AG10803 (cell line): ENCODE measurements at regions not wholly inside any gene's neighbourhood (a gene's known extent, or its start where the extent isn't known, plus 50 kb on each side); places are given as distances from the start of the nearest gene placed in this dataset.

Experiments
- DNase-seq: peaks from one replicate; pipeline ENCODE4 v3.0.0; 2010; ENCODE audit warnings: low read depth
- H3K4me3 ChIP-seq: 2 replicates; pipeline ENCODE4 v1.5.1; 2011; ENCODE audit warnings: mild to moderate bottlenecking, low read length, control low read depth
- TF ChIP-seq, protein P1 (sequence below): conservative IDR thresholded peaks from 2 replicates; pipeline ENCODE4 v1.5.1; 2011; ENCODE audit warnings: mild to moderate bottlenecking, low read length, control low read depth, inconsistent platforms

DNA sequence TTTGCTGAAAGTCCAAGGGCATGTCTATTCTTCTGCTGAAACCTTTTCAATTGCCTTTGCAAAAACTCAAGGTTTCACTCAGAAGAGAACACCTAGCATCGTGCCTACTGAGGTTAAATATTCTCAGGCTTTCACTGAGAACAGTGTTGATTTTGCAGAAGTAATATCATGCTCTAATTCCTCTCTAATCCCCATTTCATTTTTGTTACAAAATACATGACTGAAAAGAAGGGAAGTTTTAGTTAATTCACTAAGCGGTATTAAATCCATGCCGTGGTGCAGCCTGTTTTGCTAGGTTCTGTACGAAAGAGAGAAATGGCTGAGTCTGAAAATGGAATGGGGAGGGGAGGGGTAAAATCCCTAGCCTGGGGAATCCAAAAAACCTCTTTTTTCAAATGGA, 163.2 kb upstream of the CAMK1G start:
- H3K4me3 ChIP-seq, result no peak overlapping the region
- DNase-seq, result no peak
- TF ChIP-seq, protein P1, sequence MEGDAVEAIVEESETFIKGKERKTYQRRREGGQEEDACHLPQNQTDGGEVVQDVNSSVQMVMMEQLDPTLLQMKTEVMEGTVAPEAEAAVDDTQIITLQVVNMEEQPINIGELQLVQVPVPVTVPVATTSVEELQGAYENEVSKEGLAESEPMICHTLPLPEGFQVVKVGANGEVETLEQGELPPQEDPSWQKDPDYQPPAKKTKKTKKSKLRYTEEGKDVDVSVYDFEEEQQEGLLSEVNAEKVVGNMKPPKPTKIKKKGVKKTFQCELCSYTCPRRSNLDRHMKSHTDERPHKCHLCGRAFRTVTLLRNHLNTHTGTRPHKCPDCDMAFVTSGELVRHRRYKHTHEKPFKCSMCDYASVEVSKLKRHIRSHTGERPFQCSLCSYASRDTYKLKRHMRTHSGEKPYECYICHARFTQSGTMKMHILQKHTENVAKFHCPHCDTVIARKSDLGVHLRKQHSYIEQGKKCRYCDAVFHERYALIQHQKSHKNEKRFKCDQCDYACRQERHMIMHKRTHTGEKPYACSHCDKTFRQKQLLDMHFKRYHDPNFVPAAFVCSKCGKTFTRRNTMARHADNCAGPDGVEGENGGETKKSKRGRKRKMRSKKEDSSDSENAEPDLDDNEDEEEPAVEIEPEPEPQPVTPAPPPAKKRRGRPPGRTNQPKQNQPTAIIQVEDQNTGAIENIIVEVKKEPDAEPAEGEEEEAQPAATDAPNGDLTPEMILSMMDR, result no peak

DNA sequence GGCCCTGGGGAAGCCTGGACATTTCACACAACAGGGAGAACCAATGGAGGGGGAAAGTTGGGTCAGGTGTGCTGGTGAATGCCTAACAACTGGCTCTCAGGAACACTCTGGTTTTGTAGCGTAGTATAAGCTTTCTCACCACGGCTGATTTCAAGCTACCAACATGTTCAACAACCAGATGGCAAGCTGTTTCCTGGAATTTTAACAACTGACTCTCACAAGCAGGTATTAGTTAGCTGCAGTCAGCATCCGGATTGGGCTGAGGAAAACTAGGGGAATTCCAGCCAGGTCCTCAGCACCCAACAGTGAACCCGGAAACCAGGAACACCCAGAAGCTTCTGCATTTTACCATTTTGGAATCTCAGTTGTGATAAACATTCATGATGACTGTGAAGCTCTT, 162.3 kb upstream of the CAMK1G start:
- TF ChIP-seq, protein P1, result no peak
- no peak overlapping the region for H3K4me3 ChIP-seq
- no peak for DNase-seq

DNA sequence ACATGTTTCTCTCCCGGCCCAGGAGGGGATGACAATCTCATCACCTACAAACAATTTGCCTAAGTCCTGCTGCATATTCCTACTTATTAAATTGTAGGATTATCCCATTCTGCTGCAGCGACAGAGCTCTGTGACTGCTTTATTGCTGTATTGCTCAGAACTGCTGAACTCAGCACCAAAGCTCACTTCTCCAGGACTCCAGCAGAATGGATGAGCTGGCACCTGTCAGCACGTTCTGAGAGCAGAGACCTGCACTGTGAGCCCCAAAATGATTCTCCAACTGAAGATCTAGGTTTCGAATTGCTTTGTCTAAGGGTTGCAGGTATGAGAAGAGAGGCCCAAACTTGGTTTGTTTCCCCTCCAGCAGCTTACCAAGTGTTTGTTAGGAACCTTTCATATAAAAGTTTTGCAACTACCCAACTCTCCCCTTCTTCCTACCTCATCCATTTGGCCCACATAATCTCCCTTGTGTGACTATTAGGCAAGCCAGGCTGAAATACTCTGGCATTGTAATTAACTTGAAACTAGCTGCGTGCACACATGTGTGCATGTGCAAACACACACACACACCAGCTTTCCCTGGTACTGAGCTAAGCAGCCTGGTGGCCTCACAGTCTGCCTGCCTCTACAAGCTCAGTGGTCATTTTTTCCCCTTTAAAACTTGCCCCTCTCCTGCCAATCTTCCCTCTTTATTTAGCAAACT, 161.4 kb upstream of the CAMK1G start:
- no peak overlapping the region for H3K4me3 ChIP-seq
- DNase-seq, result peak; percentile 28

DNA sequence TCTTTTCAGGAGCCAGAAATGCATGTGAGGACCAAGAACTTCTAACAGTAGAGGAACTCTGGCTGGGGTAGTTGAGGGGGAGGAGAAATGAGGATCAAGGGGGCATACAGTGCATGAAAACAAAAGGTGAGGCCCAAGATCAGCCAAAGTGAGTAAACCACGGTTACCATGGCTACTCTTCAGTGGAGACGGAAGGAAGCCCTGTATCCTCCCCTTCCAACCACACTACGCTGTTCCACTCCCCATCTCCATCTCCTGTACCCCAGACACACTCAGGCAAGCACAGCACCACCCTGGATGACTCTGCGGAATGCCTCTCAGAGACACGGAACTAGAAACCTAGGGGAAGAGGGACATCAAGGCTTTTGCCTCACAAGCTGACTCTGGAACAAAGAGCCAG, 157.6 kb upstream of the CAMK1G start:
- DNase-seq, result no peak
- H3K4me3 ChIP-seq, result no peak overlapping the region
- TF ChIP-seq, protein P1, result no peak

More for the DNA sequence above, 161.4 kb upstream of the CAMK1G start:
- TF ChIP-seq, protein P1, result no peak

DNA sequence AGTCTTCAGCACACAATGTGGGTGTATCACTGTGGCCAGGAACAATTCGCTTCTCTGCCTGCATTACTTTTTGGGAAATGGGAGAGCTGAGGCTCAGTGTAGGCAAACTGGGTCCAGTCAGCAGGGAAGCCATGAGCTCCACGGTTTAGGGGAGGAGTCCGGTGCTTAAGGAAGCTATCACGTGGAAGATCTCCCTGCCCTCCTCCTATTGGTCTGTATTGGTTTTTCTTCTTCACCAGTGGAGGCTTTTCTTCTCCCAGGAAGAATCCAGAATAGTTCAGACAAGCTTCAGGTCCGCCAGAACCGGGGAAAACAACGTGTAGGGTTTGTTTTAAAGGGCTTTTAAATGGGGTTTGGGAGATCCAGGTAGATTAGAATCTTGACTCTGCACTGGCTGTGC, 156.2 kb upstream of the CAMK1G start:
- DNase-seq, result no peak
- no peak overlapping the region for H3K4me3 ChIP-seq
- TF ChIP-seq, protein P1, result no peak

DNA sequence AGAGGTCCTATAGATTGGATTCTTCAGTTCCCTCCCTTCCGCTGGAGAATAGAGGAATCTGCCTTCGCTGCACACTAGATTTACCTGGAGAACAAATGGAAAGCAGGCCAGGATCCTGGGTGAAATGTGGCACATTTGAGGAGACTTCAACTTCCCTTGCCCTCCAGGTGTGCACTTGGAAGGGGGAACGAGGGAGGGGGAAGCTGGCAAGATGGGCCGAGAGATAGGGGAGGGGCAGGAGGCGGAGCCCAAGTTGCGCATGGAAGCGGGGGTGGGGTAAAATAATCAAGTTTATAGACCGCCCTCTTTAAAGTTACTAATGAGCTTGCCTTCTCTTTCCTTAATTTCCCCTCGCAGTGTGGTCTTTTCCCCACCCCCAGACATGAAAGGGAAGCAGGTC, 155.7 kb upstream of the CAMK1G start:
- no peak overlapping the region for H3K4me3 ChIP-seq
- TF ChIP-seq, protein P1, result no peak
- DNase-seq, result no peak

DNA sequence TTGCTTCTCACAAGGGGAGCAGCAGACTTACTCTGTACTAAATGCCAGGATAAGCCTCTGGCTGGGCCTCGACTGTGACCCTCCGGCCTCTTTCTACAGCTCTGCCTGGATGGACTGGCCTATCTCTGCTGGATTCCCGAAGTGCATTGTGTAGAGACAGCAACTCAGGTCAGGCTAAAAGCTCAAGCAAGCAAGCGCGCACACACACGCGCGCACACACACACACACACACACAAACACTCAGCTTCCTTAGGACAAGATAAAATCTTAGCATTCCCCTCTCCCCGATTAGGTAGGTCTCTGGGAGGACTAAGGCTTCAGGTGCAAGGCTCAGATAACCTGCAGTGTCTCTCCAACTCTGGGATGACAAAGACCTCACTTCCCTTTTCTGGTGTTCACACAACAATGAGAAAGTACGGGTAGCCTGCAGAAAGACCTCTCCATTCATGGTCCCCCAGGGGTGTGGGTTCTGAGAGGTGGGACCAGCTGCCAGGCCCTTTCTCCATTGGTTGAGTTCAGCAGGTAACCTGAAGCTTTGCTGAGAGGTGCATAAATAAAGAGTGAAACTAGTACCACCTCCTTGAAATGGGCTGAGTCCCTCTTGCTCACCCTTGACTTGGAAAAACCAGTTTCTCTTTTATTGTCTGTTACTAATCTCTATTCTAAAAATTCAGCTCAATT, 155.1 kb upstream of the CAMK1G start:
- TF ChIP-seq, protein P1, result no peak
- no peak for DNase-seq
- H3K4me3 ChIP-seq, result no peak overlapping the region
